AG04449 (cell line): ENCODE measurements at regions not wholly inside any gene's neighbourhood (a gene's known extent, or its start where the extent isn't known, plus 50 kb on each side); places are given as distances from the start of the nearest gene placed in this dataset.

Source experiments
- CTCF ChIA-PET: fragments of 350-600 bp; formaldehyde crosslinking; extraction: SDS; loops from one replicate; lab custom pipeline; 2021; ENCODE audit warnings: antibody characterized with exemption; lab: Yijun Ruan, JAX
- POLR2A ChIA-PET: fragments of 400-600, 350-600 bp; formaldehyde crosslinking; extraction: SDS; loops from one replicate; lab custom pipeline; 2020; ENCODE audit warnings: antibody characterized with exemption, inconsistent platforms; lab: Yijun Ruan, JAX
- DNase-seq: peaks from one replicate; pipeline ENCODE4 v3.0.0-alpha.2; 2010; ENCODE audit warnings: low read depth, low spot score
- H3K4me3 ChIP-seq: 2 replicates; pipeline ENCODE4 v1.5.1; 2011; ENCODE audit warnings: low read depth, mild to moderate bottlenecking, control low read depth, low read length
- TF ChIP-seq, protein P1 (sequence below): IDR thresholded peaks from one replicate; pipeline ENCODE4 v1.5.1; 2011; ENCODE audit warnings: mild to moderate bottlenecking, moderate library complexity, low read length, control low read depth, inconsistent platforms; ENCODE audit not compliant: insufficient read depth; ENCODE audit errors: missing control alignments

DNA sequence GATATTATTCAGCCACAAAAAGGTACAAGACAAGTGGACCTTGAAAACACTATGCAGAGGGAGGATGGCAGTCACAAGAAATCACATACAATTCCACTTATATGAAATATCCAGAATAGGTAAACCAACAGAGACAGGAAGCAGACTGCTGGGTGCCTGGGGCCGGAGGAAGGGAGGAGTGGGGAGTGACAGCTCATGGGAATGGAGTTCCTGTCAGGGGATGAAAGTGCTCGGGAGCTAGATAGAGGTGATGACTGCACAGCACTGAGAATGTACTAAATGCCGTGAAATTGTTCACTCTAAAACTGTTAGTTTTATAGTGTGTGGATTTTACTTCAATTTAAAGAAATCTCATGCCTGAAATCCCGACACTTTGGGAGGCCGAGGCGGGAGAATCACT, 74.2 kb upstream of the MED9 start:
- no peak overlapping the region for H3K4me3 ChIP-seq
- POLR2A ChIA-PET, result no interaction called here
- DNase-seq, result no peak
- CTCF ChIA-PET, result interaction anchor here (1.4 to 1.5 kb wide), 2 partner anchors 9 to 32 kb away, joined by 3 to 4 read pairs; no protein-coding TSS in a partner anchor
- TF ChIP-seq, protein P1, sequence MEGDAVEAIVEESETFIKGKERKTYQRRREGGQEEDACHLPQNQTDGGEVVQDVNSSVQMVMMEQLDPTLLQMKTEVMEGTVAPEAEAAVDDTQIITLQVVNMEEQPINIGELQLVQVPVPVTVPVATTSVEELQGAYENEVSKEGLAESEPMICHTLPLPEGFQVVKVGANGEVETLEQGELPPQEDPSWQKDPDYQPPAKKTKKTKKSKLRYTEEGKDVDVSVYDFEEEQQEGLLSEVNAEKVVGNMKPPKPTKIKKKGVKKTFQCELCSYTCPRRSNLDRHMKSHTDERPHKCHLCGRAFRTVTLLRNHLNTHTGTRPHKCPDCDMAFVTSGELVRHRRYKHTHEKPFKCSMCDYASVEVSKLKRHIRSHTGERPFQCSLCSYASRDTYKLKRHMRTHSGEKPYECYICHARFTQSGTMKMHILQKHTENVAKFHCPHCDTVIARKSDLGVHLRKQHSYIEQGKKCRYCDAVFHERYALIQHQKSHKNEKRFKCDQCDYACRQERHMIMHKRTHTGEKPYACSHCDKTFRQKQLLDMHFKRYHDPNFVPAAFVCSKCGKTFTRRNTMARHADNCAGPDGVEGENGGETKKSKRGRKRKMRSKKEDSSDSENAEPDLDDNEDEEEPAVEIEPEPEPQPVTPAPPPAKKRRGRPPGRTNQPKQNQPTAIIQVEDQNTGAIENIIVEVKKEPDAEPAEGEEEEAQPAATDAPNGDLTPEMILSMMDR, result no peak

DNA sequence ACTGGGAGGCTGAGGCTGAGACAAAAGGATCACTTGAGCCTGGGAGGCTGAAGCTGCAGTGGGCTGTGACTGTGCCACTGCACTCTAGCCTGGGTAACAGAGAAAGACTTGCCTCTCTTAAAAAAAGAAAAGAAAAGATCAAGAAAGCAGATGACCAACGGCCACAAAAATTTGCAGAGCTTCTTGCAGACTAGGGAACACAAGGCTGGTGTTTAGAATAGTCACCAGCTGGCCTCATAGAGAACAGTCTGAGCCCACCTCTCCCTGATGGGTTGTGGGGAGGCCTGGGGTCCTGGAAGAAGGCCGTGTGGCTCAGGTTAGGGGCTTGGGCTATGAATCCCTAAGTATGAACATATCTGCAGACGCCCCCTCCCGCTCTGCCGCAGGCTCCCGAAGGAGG, 73.7 kb upstream of the MED9 start:
- no peak for DNase-seq
- CTCF ChIA-PET, result interaction anchor here (1.4 to 1.5 kb wide), 2 partner anchors 9 to 31 kb away, joined by 3 to 4 read pairs; no protein-coding TSS in a partner anchor
- TF ChIP-seq, protein P1, result no peak
- POLR2A ChIA-PET, result no interaction called here
- H3K4me3 ChIP-seq, result no peak overlapping the region

DNA sequence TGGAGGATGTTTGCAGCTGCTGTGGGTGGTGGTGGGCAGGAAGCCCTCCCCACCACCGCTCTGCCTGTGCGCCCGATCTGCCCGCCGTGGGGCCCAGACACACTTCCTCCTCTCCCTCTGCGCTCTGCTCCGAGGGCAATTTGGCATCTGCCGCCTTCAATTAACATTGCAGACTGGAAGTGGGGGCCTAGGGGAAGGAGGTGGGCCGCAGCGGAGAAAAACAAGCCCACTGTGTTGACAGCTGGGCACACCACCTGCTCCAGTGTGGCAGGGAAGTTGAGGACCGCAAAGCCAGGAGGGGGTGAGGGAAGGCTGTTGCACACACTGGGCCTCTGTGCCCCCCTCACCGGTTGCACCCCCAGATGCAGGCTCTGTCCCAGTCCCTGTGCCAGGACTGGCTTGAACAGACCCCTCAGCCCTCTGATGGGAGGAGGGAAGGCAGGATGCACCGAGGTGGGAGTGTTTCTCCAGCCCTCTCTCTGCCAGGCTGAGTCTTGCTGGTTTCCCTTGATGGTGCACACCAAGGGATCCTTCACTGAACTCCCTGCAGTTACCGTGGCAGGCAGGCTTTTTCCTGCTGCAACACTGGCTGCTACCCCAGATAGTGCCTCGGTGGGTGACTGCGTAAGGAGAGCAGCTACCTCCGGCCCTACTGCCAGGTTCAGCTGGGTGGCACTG, 72.8 kb upstream of the MED9 start:
- ChIA-PET POLR2A (no interaction called here), CTCF (no interaction called here)
- no peak for DNase-seq
- TF ChIP-seq, protein P1, result no peak
- no peak overlapping the region for H3K4me3 ChIP-seq

DNA sequence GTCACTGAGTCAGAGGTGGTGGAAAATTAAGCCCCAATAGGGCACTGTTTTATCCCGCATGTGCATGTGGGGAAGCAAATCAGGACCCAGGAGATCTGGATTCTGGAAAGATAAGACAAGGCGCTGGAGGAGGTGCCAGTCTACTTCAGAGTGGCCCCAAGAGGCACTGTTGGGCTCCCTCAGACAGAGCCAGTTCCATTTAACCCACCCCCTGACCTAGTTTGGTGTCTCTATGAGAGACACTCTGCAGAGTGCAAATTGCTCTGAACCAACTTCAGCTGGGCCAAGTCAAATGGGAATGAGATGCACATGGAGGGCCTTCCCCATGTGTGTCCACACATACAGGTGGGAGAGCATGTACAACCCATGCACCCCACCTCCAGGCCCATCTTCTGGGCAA, 71.1 kb upstream of the MED9 start:
- DNase-seq, result no peak
- TF ChIP-seq, protein P1, result no peak
- ChIA-PET POLR2A (no interaction called here), CTCF (no interaction called here)
- no peak overlapping the region for H3K4me3 ChIP-seq

DNA sequence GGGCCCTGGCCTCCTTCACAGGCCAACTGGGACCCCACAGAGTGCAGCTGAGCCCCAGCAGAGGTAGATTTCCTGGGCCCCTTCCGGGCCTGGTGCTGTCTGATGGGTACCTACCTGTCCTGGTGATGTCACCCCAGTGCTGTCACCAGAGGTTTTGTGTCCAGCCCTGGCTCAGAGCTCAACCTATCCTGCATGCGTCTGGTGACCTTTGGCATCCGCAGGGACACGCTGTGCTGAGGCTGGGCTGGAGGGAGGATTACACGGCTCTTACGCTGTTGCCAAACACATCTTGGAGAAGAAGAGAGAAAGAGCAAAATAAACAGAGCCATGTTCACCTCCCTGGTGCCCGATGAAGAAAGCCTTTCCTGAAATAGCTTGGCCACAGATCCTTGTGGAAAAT, 70.6 kb upstream of the MED9 start:
- ChIA-PET POLR2A (no interaction called here), CTCF (no interaction called here)
- DNase-seq, result no peak
- TF ChIP-seq, protein P1, result no peak
- no peak overlapping the region for H3K4me3 ChIP-seq

DNA sequence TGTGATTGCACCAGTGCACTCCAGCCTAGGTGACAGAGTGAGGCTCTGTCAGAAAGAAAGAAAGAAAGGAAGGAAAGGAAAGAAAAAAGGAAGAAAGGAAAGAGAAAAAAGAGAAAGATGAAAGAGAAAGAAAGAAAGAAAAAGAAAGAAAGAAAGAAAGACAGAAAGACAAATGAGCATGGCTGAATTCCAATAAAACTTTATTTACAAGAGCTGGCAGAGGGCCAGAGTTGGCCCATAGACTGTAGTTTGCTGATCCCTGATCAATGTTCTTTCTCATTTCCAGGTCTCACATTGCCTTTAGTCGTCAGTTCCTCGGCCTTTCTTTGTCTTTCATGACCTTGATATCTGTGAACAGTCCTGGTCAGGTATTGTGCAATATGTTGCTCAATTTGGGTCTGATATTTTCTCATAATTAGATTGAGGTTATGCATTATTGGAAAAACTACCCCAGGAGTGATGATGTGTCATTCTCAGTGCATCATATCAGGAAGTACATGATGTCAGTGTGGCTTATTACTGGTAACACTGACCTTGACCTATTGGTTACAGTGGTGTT, 68.5 kb upstream of the MED9 start:
- TF ChIP-seq, protein P1, result no peak
- CTCF ChIA-PET, result no interaction called here
- DNase-seq, result no peak
- no peak overlapping the region for H3K4me3 ChIP-seq
- POLR2A ChIA-PET, result no interaction called here
